ENCODE measurements at regions not wholly inside any gene's neighbourhood (a gene's known extent, or its start where the extent isn't known, plus 50 kb on each side); places are given as distances from the start of the nearest gene placed in this dataset.

DNA sequence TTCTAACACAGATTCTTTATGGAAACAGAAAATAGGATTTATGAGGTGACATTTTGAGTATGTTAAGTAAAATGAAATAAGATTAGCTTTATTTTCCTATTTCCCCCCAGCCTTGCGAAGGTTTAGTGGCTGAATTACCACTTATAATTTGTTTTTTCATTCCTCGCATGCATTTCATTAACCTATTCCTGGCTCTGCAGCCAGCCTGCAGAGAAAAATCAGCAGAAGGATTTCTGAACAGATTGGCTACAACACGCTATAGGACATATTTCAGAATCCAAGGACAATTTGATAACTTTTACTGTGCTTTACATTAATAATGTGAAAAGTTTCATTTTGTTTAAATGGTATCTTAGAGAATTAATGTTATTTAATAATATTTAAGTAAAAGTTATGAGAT lies 162.4 kb upstream of the MMS22L start:
- no peak for DNase-seq (ENCODE audit: low read depth)
- TF ChIP-seq, protein P1, sequence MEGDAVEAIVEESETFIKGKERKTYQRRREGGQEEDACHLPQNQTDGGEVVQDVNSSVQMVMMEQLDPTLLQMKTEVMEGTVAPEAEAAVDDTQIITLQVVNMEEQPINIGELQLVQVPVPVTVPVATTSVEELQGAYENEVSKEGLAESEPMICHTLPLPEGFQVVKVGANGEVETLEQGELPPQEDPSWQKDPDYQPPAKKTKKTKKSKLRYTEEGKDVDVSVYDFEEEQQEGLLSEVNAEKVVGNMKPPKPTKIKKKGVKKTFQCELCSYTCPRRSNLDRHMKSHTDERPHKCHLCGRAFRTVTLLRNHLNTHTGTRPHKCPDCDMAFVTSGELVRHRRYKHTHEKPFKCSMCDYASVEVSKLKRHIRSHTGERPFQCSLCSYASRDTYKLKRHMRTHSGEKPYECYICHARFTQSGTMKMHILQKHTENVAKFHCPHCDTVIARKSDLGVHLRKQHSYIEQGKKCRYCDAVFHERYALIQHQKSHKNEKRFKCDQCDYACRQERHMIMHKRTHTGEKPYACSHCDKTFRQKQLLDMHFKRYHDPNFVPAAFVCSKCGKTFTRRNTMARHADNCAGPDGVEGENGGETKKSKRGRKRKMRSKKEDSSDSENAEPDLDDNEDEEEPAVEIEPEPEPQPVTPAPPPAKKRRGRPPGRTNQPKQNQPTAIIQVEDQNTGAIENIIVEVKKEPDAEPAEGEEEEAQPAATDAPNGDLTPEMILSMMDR (IDR thresholded peaks at IDR 0.05; ENCODE audit: low read depth, low read length, missing control alignments) = no peak
- H3K4me3 ChIP-seq (ENCODE audit: low read depth, low read length) = no peak overlapping the region

DNA sequence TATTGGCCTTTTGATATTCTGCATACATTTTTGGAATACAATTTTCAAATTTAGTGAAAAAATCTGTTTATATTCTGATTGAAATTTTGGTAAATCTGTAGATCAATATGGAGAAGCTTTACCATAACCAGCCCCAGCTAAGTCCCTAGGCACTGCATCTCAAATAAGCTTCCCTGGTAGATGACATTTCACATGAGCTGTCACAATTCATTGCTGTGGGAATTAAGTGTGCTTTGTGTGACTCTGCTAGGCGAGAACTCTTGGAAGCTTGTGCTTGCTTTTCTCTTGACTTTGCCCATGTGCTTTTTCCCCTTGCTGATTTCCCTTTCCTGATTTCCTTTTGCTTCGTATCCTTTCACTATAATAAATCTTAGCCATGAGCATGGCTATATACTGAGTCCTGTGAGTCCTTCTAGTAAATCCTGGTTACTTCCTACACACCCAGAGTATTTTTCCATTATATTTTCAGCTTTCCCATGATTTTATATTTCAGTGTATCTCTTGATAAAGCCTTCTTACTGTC lies 166.5 kb upstream of the MMS22L start:
- TF ChIP-seq, protein P1 (IDR thresholded peaks at IDR 0.05; ENCODE audit: low read depth, low read length, missing control alignments) = no peak
- H3K4me3 ChIP-seq (ENCODE audit: low read depth, low read length) = no peak overlapping the region
- no peak for DNase-seq (ENCODE audit: low read depth)

DNA sequence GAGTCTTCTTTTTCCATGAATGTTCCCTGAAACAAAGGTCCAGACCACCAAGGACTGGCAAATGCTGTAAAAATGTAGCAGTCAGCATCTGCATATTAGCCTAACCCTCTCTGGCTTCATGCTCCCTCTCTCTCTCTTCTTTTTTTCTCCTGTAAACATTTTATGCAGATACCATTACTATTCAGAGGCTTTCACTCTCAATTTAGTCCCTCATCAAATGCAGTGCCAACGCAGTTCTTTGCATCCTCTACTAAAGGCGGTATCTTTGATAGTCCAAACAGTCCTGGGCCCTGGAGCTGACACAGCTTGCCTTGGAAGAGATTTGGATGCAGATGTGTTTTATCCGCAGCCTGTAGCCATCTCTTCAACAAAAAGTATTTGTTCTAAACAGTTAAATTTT lies 167.1 kb upstream of the MMS22L start:
- no peak overlapping the region for H3K4me3 ChIP-seq (ENCODE audit: low read depth, low read length)
- TF ChIP-seq, protein P1 (IDR thresholded peaks at IDR 0.05; ENCODE audit: low read depth, low read length, missing control alignments) = no peak
- DNase-seq (ENCODE audit: low read depth) = no peak

DNA sequence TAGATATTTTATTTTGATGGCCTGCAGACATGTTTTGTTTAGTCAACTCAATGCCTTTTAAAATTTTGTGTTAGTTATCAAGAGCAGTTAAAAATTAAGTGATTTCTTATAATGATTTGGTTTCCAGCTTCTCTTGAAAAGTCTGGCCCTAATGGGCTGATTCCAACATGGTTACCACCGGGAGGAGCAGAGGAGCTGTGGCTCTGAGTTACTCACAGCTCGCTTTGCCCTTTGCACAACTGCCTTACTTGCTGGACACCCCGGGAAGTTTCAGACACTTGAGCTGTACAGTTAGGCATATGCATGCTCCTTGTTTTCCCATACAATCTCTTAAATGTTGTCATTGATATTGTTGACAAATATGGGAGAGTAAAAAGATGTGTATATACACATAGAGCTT lies 173.1 kb upstream of the MMS22L start:
- no peak overlapping the region for H3K4me3 ChIP-seq (ENCODE audit: low read depth, low read length)
- no peak for DNase-seq (ENCODE audit: low read depth)
- TF ChIP-seq, protein P1 (IDR thresholded peaks at IDR 0.05; ENCODE audit: low read depth, low read length, missing control alignments) = no peak

DNA sequence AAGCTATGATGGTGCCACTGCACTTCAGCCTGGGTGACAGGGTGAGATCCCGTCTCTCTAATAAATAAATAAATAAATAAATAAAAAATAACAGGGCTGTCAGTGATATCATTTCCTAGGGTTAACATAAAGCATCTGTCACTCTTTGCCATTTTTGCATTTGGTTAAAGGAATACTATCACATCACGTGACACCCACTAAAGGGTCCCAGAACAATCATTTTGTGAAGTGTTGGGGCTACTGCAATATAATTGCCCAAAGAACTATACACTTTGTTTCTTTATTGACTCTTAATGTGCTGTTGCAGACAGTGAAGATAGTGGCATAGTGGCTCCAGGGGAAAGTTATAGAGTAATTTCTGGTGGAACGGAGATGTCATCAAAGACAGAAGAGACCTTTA lies 176.5 kb upstream of the MMS22L start:
- TF ChIP-seq, protein P1 (IDR thresholded peaks at IDR 0.05; ENCODE audit: low read depth, low read length, missing control alignments) = no peak

DNA sequence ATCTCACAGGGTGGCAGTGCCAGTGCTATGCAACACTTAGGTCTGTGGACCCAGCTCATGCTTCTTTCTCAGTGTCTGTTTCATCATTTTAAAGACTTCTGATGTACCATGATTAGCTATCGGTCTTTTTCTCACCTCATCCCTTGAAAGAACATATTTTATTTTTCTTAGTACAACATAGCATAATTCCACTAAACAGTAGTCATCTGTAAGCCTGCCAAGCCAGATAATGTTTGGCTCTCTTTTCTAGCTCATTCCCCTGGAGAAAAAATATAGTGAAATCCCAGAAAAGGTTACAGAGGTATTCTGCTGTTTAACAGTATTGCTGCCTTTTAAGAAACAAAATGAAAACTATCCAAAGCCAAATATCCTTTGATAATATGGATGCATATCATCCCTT lies 177.0 kb upstream of the MMS22L start:
- H3K4me3 ChIP-seq (ENCODE audit: low read depth, low read length) = no peak overlapping the region
- TF ChIP-seq, protein P1 (IDR thresholded peaks at IDR 0.05; ENCODE audit: low read depth, low read length, missing control alignments) = no peak
- DNase-seq (ENCODE audit: low read depth) = no peak

More for the DNA sequence above, 176.5 kb upstream of the MMS22L start:
- no peak for DNase-seq (ENCODE audit: low read depth)
- H3K4me3 ChIP-seq (ENCODE audit: low read depth, low read length) = no peak overlapping the region

DNA sequence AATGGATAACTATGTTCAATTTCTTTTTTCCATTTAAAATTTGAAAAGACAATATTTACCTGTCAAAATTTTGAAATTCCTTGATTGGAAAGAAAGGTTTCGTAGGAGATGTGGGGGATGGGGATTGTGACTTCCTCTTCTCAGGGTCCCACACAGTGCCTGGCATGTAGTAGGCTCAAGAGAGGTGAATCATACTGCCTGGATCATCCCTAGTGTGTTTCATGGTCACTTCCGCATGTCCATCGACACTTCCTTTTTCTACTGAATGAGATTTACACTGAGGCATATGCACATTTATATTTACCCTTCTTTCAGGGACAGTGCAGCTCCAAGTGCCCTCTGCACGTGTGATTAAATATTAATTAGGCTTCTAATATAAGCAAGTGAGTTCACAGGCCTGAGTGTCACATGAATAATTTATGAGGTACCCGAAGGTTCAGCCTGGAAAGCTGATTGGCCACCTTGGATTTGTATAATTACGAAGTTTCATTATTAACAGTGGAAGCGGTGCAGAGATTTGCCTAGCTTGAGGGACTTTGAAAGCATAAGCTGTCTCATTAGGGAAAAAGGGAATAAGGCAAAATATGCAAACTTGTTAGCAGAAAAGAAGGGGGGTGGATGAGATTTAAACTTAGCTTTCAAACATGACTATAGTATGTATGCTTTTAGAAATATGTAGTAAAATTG lies 177.5 kb upstream of the MMS22L start:
- no peak overlapping the region for H3K4me3 ChIP-seq (ENCODE audit: low read depth, low read length)
- no peak for DNase-seq (ENCODE audit: low read depth)
- TF ChIP-seq, protein P1 (IDR thresholded peaks at IDR 0.05; ENCODE audit: low read depth, low read length, missing control alignments) = no peak
